ENCODE measurements at regions not wholly inside any gene's neighbourhood (a gene's known extent, or its start where the extent isn't known, plus 50 kb on each side); places are given as distances from the start of the nearest gene placed in this dataset.

DNA sequence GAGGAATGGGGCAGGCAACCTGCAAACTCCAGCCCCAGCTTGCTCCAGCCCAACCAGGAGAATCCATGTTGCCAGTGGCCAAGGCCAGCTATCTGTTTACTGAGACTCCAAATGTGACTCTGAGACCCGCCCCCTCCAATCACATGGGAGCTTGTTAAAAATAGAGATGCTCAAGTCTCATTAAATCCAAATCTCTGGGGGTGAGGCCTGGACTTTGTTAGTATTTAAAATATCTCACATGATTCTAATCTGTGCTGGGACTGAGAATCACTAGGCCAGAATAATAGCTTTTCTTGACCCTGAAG is 224.2 kb upstream of the TBL1XR1 start:
- TF ChIP-seq CTCF (conservative IDR thresholded peaks at IDR 0.05; ENCODE audit: low read length) (no peak), EZH2phosphoT487 (IDR thresholded peaks at IDR 0.05; ENCODE audit: borderline replicate concordance) (no peak)

All from Loucy (cell line).